ENCODE measurements at regions not wholly inside any gene's neighbourhood (a gene's known extent, or its start where the extent isn't known, plus 50 kb on each side); places are given as distances from the start of the nearest gene placed in this dataset.
"Not testable (repeated sequence)": the region's sequence is repeated elsewhere in the genome, so short reads cannot be mapped to it uniquely, and the experiment has no call there.

DNA sequence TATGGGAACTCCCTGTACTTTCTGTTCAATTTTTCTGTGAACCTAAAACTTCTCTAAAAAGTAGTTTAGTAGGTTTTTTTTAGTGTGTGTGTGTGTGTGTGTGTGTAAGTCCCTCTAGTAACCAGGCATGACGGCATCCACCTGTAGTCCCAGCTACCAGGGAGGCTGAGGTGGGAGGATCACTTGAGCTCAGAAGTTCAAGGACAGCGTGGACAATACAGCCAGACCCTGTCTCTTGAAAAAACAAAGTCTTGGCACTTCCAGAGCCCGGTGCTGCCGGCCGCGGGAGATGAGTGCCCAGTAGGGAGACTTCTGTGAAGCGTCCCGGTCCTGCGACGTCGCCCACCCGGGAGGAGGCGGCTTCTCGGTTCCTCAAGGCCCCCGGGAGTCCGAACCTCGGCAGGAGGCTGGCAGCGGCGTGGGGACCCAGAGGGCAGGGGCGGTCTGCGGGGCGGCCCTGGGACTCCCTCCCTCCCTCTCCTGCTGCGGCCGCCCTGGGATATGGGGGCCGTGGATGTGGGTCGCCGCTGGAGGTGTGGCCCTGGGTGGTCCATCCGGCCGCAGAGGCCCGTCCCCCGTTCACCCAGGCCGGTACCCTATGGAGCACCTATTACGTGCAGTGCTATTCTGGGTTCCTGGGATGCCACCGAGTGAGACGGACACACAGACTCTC is 78.0 kb upstream of the SIRPG start:
- Histone ChIP-seq H3K27ac (ENCODE audit: low read length) (no peak overlapping the region), H3K27me3 (ENCODE audit: control insufficient read depth, insufficient read depth, low read length) (no peaks in the 10 kb centered on the region), H3K9me3 (ENCODE audit: control insufficient read depth, low read depth, low read length) (no peaks in the 10 kb centered on the region), H3K4me3 (ENCODE audit: low read length) (no peak overlapping the region), H3K4me1 (ENCODE audit: control insufficient read depth, low read depth, low read length) (peaks cover 5% of the 10 kb centered on the region), H3K9ac (ENCODE audit: low read length) (no peak overlapping the region), H3K36me3 (ENCODE audit: control insufficient read depth, low read depth, low read length) (no peaks in the 10 kb centered on the region)

DNA sequence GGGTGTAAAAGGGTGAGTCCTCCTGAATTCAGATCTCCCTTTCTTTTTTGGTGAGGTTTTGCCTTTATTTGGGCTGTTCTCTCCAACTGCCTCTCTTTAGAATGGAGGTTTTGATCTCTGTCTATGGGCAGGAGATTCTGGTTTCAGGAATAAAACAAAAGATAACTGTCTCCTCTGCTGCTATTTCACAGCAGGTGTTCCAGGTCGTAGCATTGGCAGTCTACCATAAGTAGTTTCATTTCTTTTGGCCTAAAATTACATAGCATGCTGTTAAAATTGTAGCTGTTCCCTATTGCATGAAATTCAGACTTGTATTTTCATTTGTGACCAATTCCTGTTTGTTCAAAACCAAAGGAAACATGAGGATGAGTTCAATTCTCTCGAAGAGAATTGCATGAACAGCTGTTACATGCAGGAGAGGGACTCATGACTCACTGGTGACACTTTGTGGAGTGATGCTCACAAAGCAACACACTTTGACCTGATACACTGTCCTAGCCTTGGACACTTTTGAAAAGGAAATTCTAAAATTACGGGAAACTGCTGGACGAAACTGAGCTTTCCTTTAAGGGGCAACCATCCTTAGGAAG is 76.8 kb upstream of the SIRPG start:
- Histone ChIP-seq H3K27me3 (ENCODE audit: control insufficient read depth, insufficient read depth, low read length) (no peaks in the 10 kb centered on the region), H3K9me3 (ENCODE audit: control insufficient read depth, low read depth, low read length) (no peaks in the 10 kb centered on the region), H3K4me3 (ENCODE audit: low read length) (no peak overlapping the region), H3K4me1 (ENCODE audit: control insufficient read depth, low read depth, low read length) (peaks cover 5% of the 10 kb centered on the region), H3K36me3 (ENCODE audit: control insufficient read depth, low read depth, low read length) (no peaks in the 10 kb centered on the region), H3K27ac (ENCODE audit: low read length) (no peak overlapping the region), H3K9ac (ENCODE audit: low read length) (no peak overlapping the region)

DNA sequence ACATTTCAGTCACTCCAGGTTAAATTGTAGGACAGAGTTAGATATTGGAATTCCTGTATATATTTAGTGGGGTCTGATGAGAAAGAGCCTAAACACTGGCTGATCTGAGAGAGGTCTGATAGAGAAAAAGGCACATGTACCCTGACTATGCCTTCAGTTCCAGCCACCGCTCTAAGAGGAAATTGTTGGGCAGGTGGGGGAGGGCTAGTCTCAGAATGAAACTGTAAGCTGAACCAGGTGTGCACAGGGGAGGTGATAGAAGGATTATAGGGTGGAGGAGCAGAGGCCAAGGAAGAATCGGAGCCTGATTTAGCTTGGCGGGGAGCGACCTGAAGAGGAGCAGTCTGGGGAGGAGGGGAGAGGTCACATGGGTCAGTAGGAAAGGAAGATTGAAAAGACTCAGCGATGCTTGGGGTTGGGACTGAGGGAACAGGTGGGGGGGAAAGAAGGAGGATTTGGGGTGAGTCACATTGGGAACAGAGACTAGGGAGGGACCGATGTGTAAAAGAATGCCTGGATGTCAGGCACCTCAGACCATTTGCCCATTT is 74.3 kb upstream of the SIRPG start:
- not testable (repeated sequence) for H3K27me3 ChIP-seq (ENCODE audit: control insufficient read depth, insufficient read depth, low read length); H3K4me1 ChIP-seq (ENCODE audit: control insufficient read depth, low read depth, low read length); H3K27ac ChIP-seq (ENCODE audit: low read length); H3K9me3 ChIP-seq (ENCODE audit: control insufficient read depth, low read depth, low read length); H3K9ac ChIP-seq (ENCODE audit: low read length); H3K4me3 ChIP-seq (ENCODE audit: low read length); H3K36me3 ChIP-seq (ENCODE audit: control insufficient read depth, low read depth, low read length)

DNA sequence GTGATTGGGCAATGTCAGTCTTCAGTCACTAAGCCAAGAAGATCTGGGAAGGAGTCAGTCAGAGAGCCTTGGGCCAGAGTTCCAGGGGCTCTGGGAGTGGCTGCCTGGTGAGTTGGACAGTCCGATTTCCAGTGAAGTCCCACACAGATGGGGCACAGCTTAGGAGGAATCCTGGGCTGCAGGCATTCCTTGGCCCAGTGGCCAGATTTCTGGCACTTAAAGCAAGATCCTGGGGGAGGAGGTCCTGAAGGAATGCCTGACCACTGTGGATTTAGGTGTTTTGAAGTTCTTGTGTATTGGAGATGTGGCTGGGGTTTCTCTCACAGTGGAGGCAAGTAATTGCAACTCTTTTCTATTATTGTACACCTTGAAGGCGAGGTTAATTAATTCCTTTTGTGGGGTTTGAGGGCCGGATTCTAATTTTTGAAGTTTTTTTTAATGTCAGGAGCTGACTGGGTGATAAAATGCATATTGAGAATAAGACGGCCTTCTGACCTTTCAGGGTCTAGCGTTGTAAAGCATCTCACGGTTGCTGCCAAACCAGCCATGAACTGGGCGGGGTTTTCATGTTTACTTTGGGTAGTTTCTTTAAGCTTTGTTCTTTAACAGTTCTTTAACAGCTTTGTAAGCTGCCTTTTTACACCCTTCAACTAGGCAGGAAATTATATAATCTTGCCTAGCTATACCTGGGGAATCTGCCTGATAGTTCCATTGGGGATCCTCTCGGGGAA is 73.6 kb upstream of the SIRPG start:
- not testable (repeated sequence) for H3K27me3 ChIP-seq (ENCODE audit: control insufficient read depth, insufficient read depth, low read length); H3K9ac ChIP-seq (ENCODE audit: low read length); H3K36me3 ChIP-seq (ENCODE audit: control insufficient read depth, low read depth, low read length); H3K4me1 ChIP-seq (ENCODE audit: control insufficient read depth, low read depth, low read length); H3K9me3 ChIP-seq (ENCODE audit: control insufficient read depth, low read depth, low read length); H3K27ac ChIP-seq (ENCODE audit: low read length); H3K4me3 ChIP-seq (ENCODE audit: low read length)

DNA sequence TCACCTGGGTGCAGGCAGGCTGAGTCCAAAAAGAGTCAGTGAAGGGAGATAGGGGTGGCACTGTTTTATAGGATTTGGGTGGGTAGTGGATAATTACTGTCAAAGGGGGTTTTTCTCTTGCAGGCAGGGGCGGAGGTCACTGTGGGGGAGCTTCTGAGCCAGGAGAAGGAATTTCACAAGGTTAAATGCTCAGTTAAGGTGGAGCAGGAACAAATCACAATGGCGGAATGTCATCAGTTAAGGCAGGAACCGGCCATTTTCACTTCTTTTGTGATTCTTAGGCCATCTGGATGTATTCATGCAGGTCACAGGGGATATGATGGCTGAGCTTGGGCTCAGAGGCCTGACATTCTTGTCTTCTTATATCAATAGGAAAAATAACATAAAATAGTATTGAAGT is 69.7 kb upstream of the SIRPG start:
- H3K4me3 ChIP-seq (ENCODE audit: low read length); H3K36me3 ChIP-seq (ENCODE audit: control insufficient read depth, low read depth, low read length); H3K4me1 ChIP-seq (ENCODE audit: control insufficient read depth, low read depth, low read length); H3K9ac ChIP-seq (ENCODE audit: low read length); H3K9me3 ChIP-seq (ENCODE audit: control insufficient read depth, low read depth, low read length); H3K27ac ChIP-seq (ENCODE audit: low read length): not testable (repeated sequence)
- H3K27me3 ChIP-seq (ENCODE audit: control insufficient read depth, insufficient read depth, low read length) = peaks cover 27% of the 10 kb centered on the region

- no peaks in the 10 kb centered on the region for H3K9me3 ChIP-seq (ENCODE audit: control insufficient read depth, low read depth, low read length)
- H3K4me1 ChIP-seq (ENCODE audit: control insufficient read depth, low read depth, low read length) = peaks cover 18% of the 10 kb centered on the region
- H3K27me3 ChIP-seq (ENCODE audit: control insufficient read depth, insufficient read depth, low read length) = peaks cover 48% of the 10 kb centered on the region
- H3K9ac ChIP-seq (ENCODE audit: low read length) = no peak overlapping the region
- H3K27ac ChIP-seq (ENCODE audit: low read length) = no peak overlapping the region
- no peaks in the 10 kb centered on the region for H3K36me3 ChIP-seq (ENCODE audit: control insufficient read depth, low read depth, low read length)
- H3K4me3 ChIP-seq (ENCODE audit: low read length) = no peak overlapping the region
Observed at GRCh38 chr20:1724901-1725300, 67.3 kb upstream of the SIRPG start.

- Histone ChIP-seq H3K4me3 (ENCODE audit: low read length) (no peak overlapping the region), H3K4me1 (ENCODE audit: control insufficient read depth, low read depth, low read length) (peaks cover 18% of the 10 kb centered on the region), H3K36me3 (ENCODE audit: control insufficient read depth, low read depth, low read length) (no peaks in the 10 kb centered on the region), H3K9me3 (ENCODE audit: control insufficient read depth, low read depth, low read length) (no peaks in the 10 kb centered on the region), H3K27me3 (ENCODE audit: control insufficient read depth, insufficient read depth, low read length) (peaks cover 63% of the 10 kb centered on the region), H3K27ac (ENCODE audit: low read length) (no peak overlapping the region), H3K9ac (ENCODE audit: low read length) (no peak overlapping the region)
Observed at GRCh38 chr20:1722513-1723050, 65.0 kb upstream of the SIRPG start.

DNA sequence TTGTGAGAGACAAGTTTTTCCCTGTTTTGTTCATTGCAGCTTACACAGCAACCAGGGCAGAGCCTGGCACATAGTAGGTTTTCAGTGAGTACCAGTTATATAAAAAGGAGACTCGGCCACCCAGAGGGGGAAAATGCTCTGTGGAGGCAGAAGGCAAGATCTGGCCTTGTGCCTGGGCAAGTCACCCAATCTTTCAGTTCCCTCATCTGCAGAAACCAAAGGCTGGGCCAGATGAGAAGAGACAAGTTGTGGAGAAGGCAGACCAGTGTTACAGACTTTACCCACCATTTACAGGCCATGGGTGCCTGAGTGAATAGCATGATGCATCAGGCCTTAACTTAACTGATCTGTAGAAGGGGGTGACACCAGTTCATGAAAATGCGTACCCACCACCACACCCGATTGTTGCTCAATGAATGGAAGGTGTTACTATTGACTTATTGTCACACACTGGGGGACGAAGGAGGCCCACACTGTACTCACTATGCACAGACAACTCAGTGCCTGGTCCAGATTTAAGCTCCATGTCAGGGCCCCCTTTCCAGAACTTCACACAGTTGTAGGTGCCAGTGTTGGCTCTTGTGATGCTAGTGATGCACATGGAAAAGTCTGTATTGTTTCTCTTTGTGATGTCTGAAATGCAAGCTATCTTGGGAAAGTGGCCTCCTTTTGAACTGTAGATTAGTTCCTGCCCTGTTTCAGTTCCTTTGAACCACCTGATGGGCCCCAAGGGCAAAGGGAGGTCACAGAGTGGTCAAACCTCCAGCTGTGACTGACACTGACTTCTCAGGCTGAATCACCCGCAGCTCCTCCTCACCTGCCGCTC is 64.3 kb upstream of the SIRPG start:
- Histone ChIP-seq H3K4me3 (ENCODE audit: low read length) (no peak overlapping the region), H3K4me1 (ENCODE audit: control insufficient read depth, low read depth, low read length) (peaks cover 18% of the 10 kb centered on the region), H3K9ac (ENCODE audit: low read length) (no peak overlapping the region), H3K36me3 (ENCODE audit: control insufficient read depth, low read depth, low read length) (no peaks in the 10 kb centered on the region), H3K27ac (ENCODE audit: low read length) (no peak overlapping the region), H3K9me3 (ENCODE audit: control insufficient read depth, low read depth, low read length) (no peaks in the 10 kb centered on the region), H3K27me3 (ENCODE audit: control insufficient read depth, insufficient read depth, low read length) (peaks cover 63% of the 10 kb centered on the region)

DNA sequence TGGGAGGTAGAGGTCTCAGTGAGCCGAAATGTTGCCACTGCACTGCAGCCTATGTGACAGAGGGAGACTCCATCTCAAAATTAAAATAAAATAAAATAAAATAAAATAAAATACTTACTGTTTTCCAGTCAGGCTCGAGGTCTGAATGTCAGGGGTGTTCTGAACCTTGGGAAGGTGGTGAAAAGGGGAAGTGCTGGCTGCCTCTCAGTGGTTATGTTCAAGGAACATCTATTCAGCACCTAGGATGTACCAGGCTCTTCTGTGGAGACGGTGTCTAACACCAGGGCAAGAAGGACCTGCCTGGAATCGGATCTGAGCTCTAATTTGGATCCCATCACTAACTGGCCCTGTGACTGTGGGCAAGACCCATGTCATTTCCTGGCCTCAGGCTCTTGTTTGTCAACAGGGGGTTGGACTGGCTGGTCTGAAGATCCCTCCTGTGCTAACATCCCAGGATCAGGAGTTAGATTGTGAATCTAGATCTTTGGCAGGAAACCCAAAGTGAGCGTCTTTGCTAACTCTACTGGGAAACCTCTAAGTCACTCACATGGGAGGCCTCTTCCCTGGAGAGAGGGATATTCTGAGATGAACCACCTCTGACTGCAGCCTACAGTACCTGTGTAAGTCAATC is 63.4 kb upstream of the SIRPG start:
- no peak overlapping the region for H3K27ac ChIP-seq (ENCODE audit: low read length)
- H3K9ac ChIP-seq (ENCODE audit: low read length) = no peak overlapping the region
- H3K4me1 ChIP-seq (ENCODE audit: control insufficient read depth, low read depth, low read length) = peaks cover 18% of the 10 kb centered on the region
- H3K9me3 ChIP-seq (ENCODE audit: control insufficient read depth, low read depth, low read length) = no peaks in the 10 kb centered on the region
- H3K4me3 ChIP-seq (ENCODE audit: low read length) = no peak overlapping the region
- H3K27me3 ChIP-seq (ENCODE audit: control insufficient read depth, insufficient read depth, low read length) = peaks cover 64% of the 10 kb centered on the region
- H3K36me3 ChIP-seq (ENCODE audit: control insufficient read depth, low read depth, low read length) = no peaks in the 10 kb centered on the region

DNA sequence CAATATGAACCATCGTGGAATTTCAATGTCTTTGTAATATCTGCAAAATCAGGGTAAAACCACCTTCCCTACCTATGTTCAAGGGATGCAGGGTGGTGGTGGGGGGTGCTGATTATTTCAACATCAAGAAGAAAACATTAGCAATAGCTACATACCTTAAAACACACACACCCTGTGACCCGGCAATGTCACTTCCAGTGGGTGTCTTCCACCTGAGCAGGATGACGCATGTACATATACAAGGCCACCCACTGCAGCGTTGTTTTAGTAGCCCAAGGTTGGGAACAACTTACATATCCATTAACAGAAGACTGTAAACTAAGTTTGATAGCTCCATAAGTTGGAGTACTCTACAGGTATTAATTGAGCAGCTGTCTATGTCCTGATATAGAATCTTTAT is 62.6 kb upstream of the SIRPG start:
- peaks cover 18% of the 10 kb centered on the region for H3K4me1 ChIP-seq (ENCODE audit: control insufficient read depth, low read depth, low read length)
- no peak overlapping the region for H3K4me3 ChIP-seq (ENCODE audit: low read length)
- peaks cover 70% of the 10 kb centered on the region for H3K27me3 ChIP-seq (ENCODE audit: control insufficient read depth, insufficient read depth, low read length)
- H3K36me3 ChIP-seq (ENCODE audit: control insufficient read depth, low read depth, low read length) = no peaks in the 10 kb centered on the region
- H3K9ac ChIP-seq (ENCODE audit: low read length) = no peak overlapping the region
- H3K9me3 ChIP-seq (ENCODE audit: control insufficient read depth, low read depth, low read length) = no peaks in the 10 kb centered on the region
- no peak overlapping the region for H3K27ac ChIP-seq (ENCODE audit: low read length)

All from iPS-18a (cell line).